A549 (cell line): ENCODE measurements at regions not wholly inside any gene's neighbourhood (a gene's known extent, or its start where the extent isn't known, plus 50 kb on each side); places are given as distances from the start of the nearest gene placed in this dataset.

Experiments used
- CEBPB ChIP-seq, 2 experiments: fragments of >200 bp in 1 of 2; sonication (Bioruptor Twin) in 1 of 2; formaldehyde crosslinking in 1 of 2; IDR thresholded peaks; 2 replicates each; pipeline ENCODE4 v1.6.1; 2012 to 2016
- EHMT2 ChIP-seq: fragments of 200-600 bp; sonication (generic); IDR thresholded peaks from 2 replicates; pipeline ENCODE4 v1.6.1; 2016; ENCODE audit warnings: antibody characterized with exemption, low read depth, mild to moderate bottlenecking, moderate library complexity
- HOXA7 ChIP-seq: fragments of 250-450 bp; sonication (Bioruptor Pico); IDR thresholded peaks from 2 replicates; pipeline ENCODE4 v1.5.0; 2020; ENCODE audit warnings: mild to moderate bottlenecking, moderate library complexity
- POLR2A ChIP-seq: IDR thresholded peaks from 2 replicates; pipeline ENCODE4 v1.6.1; 2012; ENCODE audit warnings: mild to moderate bottlenecking, low read length
- RAD21 ChIP-seq, 2 experiments: fragments of >200 bp in 1 of 2; sonication (Bioruptor Twin) in 1 of 2; formaldehyde crosslinking in 1 of 2; IDR thresholded peaks in 1 of 2; conservative IDR thresholded peaks in 1 of 2; 2 replicates in 1 of 2; 3 replicates in 1 of 2; pipeline ENCODE4 v1.6.1; 2012 to 2018; ENCODE audit warnings: inconsistent platforms in 1 of 2
- TF ChIP-seq, protein P1 (sequence below): fragments of >200 bp; sonication (Bioruptor Twin); formaldehyde crosslinking; IDR thresholded peaks from 3 replicates; pipeline ENCODE4 v1.5.1; 2016

DNA sequence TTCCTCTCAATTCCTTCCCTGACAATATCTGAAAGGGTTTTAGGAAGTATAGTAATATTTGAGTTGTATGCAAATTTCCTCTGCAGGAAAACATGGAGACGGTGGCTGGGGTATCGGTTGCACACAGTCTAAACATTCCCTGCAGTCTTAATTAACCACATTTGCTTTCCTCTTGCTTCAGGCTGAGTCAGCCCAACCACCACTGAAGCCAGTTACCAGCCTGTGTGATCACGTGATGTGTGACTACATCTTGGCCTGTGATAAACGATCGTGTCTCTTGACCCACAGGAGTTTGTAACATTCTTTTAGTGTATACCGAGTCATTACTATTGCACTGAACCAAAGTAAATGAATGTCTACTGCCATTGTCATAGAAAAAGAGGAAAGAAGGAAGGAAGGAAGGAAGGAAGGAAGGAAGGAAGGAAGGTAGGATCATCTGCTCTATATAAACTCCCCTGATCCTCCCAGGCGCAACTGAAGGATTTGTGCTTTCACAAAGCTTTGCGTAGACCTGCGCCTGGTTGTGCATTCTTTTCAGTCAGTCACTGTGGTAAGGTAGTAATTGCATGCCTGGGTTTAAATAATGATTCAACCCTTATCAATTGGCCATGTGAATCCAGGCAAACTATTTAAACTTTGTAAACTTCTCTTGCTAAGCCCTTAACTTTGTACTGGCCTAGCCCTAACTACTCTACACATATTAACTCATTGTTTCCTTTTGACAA is 280.6 kb upstream of the SALL1 start:
- TF ChIP-seq CEBPB (IDR thresholded peaks at IDR 0.05) (no peak), HOXA7 (CRISPR knock-in tag) (no peak), EHMT2 (no peak), RAD21 (conservative IDR thresholded peaks at IDR 0.05 in 1 of 2, IDR thresholded peaks at IDR 0.05 in 1 of 2) (no peak), POLR2A (no peak)
- TF ChIP-seq, protein P1, sequence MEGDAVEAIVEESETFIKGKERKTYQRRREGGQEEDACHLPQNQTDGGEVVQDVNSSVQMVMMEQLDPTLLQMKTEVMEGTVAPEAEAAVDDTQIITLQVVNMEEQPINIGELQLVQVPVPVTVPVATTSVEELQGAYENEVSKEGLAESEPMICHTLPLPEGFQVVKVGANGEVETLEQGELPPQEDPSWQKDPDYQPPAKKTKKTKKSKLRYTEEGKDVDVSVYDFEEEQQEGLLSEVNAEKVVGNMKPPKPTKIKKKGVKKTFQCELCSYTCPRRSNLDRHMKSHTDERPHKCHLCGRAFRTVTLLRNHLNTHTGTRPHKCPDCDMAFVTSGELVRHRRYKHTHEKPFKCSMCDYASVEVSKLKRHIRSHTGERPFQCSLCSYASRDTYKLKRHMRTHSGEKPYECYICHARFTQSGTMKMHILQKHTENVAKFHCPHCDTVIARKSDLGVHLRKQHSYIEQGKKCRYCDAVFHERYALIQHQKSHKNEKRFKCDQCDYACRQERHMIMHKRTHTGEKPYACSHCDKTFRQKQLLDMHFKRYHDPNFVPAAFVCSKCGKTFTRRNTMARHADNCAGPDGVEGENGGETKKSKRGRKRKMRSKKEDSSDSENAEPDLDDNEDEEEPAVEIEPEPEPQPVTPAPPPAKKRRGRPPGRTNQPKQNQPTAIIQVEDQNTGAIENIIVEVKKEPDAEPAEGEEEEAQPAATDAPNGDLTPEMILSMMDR: no peak
